Limb (tissue), 2 donors: ENCODE measurements at regions not wholly inside any gene's neighbourhood (a gene's known extent, or its start where the extent isn't known, plus 50 kb on each side); places are given as distances from the start of the nearest gene placed in this dataset.
"Not testable (repeated sequence)": the region's sequence is repeated elsewhere in the genome, so short reads cannot be mapped to it uniquely, and the experiment has no call there.

ENCODE experiments used
- DNase-seq, 2 donors: peaks; one replicate each; pipeline ENCODE4 v3.0.0-alpha.2; 2016; ENCODE audit errors: extremely low spot score in 2 of 2

DNA sequence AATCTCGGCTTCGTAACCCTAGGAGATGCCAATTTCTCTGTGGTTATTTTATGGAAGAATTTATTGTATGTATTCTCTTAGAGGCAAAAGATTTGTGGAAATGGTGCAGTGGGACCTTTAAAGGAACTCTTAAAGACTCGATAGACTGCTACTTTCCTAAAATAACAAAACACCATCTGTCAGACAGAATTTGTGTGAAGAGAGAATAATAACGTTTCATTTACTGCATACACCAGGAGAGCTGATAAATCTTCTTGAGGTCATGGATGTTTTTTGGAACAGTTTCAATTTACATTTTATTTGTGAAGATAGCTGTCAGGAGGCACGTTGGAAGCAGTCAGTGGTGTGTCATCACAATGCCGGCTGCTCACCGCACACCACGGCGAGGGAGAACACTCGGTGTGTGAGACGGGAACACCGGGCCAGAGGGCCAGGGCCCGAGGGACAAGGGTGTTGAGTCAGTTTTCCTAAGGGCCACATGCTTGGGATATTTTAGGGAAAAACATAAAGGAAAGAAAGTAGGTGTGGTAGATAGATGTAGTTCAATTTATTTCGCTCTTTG is 1681.0 kb upstream of the DDX18 start:
- peak; percentile 10 to 32 for DNase-seq

DNA sequence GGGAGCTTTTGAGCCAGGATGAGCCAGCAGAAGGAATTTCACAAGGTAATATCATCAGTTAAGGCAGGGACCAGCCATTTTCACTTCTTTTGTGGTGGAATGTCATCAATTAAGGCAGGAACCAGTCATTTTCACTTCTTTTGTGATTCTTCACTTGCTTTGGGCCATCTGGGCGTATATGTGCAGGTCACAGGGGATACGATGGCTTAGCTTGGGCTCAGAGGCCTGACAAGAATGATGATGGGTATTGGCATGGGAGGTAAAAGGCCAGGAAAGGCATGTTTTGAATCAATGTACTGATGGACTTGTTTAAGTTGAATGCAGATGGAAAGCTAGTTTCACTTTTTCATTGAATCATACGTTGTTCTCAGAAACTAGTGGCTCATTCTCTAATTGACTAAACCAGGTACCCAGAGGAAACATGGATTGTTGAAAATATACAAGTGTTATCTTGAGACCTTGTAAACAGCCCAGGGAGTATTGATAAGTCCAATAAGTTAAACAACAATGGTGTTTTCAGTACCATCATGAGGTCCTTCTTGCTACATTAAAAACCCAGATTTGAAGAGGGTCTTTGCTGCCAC is 1672.5 kb upstream of the DDX18 start:
- no peak for DNase-seq

DNA sequence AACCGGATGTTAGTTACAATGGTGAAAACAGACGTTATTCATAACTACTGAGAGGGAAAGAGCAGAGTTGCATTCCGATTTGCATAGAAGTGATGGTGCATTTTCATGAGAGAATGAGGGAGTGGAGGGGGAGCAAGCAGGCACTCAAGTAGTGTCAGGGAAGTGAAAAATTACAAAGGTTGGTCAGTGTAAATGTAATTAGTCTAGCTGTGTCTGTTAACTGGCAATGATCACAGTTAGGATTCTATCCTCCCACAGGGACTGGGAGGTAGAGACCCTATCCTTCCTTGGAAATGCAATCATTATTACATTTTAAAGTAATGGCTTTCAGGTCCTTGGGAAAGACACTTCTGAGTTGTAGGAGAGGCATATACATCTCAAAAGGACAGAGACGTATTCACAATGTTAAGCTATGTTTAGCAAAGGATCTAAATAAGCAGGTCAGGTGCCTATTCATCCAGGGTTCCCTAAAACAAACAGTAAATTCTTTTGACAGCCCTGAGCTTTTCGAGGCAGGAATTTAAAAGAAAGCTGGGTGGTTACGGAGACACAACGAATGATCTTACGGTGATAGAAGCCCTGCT is 1671.8 kb upstream of the DDX18 start:
- no peak for DNase-seq

DNA sequence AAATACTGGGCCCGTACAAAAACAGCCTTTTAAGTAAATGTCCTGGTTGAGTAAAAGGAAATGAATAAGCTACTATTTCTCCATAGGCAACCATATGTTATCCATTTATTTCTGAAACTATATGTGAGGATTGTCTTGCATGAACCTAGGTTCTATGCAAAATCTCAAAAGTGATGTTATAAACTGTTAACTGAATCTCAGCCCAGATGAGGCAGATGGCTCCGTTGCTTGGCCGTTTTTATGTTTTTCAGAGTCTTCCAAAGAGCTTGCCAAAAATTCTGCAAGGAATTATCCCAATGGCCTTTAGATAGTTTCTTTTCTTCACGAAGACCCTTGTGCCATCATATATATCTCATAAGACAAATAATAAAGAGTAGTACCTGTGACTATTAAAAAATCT is 1669.5 kb upstream of the DDX18 start:
- DNase-seq: no peak

DNA sequence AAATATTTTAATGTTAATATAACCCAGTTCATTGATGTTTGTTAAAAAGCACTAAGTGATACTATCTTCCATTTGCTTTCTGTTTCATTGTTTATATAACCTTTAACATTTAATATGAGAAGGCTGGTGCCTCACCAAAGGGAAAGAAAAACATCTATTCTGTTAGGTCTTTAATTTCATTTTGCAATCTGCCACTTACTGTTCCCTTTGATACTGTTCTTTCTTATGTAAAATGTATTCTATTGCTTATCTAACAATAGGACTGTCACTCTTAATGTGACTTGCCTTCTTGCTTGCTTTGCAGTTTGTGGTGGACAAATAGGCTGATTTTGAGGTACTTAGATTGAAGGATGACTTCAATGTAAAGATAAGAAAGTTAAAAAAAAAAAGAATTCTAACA is 1666.1 kb upstream of the DDX18 start:
- no peak for DNase-seq

DNA sequence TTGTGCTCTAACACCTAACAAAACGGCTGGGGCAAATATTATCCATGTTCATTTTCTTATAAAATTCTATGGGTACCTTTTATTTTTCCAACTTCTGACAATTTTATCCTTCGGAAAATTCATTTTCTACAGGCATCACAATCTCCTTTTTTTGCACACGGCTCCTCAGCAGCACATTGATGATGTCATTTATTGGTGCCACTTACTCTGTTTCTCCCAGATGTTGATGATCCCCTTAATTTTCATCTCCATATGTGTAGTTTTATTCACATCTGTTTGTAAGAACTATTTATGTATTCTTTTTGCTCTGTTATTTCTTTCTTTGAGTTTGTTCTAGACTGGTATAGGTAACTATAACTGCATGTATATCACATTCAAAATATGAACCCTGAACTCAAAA is 1660.8 kb upstream of the DDX18 start:
- no peak for DNase-seq

DNA sequence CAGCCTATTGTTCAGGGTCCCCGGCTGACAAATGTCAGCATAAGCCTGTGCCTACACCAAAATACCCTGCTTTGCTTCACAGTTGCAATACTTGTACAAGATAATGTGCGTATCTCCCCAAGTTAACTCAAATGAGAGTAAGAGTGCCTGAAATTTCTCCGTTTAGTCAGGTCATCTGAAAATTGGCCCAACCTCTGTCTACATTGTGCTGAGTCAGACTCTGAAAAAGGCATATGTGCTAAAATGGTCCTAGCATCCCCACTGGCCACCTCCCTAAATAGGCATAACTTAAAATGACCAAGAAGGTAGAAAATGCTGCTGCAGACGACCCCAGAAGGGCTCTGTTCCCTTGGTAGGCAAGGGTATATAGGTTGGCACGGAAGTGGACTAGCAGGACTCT is 1653.8 kb upstream of the DDX18 start:
- no peak for DNase-seq

DNA sequence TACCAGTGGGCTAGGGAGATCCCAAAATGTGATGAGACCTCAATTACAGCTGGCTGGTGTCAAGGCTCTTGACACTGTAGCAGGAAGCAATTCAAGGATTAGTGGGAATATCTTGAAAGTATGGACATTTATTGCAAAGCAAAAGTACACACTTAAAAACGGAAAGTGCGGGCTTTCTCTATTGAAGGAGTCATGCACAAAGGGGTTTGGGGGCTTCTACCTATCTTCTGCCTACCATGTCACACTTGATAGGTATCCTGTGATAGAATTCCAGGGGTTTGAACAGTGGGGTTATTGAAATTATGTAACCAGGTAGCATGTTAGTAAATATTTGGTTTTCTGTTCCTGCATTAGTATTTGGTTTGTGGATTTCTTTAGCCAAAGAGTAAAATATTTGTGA is 1652.1 kb upstream of the DDX18 start:
- DNase-seq: no peak

DNA sequence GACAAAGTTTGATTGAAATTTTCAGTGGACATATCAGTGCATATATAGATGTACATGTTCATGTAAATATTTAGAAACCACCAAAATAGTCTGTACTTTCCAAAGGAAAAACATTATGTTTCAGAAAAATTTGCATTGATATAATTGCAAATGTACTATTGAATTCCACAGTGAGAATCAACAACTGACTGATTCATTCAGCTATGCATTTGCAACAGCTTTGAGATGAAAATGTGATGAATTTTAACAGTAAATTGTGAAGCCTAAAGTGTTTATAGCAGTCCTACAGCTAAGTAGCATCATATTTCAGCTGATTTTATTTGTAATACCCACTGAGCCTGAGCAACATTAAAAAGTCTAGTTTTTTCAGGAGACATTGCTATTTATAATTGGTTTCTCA is 1647.4 kb upstream of the DDX18 start:
- DNase-seq: no peak

DNA sequence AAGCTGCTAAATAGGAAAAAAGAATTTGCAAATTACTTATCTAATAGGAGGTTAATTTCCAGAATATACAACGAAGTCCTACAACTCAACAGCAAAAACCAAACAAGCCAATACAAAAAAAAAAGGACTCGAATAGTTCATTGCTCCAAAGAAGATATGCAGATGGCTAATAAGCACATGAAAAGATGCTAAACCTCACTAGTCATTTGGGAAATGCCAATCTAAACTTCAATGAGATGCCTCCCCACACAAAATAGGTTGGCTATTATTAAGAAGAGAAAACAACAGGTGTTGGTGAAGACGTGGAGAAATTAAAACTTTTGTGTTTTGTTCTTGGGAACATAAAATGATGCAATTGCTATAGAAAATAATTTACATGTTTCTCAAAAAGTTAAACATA is 1634.4 kb upstream of the DDX18 start:
- DNase-seq: no peak

DNA sequence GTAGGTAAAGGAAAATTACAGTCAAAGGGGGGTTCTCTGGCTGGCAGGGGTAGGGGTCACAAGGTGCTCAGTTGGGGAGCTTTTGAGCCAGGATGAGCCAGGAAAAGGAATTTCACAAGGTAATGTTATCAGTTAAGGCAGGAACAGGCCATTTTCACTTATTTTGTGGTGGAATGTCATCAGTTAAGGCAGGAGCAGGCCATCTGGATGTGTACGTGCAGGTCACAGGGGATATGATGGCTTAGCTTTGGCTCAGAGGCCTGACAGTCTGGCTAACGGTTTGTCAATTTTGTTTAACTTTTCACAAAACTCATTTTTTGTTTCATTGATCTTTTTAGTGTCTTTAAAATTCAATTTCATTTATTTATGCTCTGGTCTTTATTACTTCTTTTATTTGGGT is 1623.8 kb upstream of the DDX18 start:
- DNase-seq: not testable (repeated sequence)

DNA sequence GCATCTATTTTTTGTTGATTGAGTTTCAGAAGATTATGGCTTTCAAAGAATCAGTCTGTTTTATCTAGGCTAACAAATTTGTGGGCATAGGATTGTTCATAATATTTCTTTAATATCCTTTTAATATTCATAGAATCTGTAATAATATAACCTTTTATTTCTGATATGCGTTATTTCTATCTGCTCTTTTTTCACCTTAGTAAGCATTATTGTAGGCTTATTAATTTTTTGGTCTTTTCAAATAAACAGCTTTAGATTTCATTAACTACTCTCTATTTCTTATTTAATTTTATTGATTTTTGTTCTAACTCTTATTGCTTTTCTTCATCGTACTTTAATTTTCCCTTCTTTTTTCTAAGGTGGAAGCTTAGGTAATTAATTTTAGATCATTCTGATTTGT is 1614.4 kb upstream of the DDX18 start:
- no peak for DNase-seq

DNA sequence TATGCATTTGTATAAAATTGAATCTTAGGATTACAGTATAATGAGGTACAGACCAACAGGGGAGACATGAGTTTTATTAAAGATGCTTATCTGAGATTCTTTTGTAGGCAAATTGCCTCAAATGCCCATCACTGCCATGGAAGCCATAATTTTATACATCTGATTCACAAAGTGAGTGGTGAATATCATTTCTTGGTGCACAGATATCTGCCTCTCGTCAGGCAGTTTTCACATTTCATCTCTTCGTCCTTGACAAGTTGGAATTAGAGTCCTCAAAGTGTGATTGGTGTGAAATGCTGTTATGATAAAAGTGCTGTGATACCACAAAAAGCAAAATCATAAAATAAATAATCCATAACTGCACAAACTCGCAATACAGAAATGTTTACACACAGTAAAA is 1602.8 kb upstream of the DDX18 start:
- no peak for DNase-seq

DNA sequence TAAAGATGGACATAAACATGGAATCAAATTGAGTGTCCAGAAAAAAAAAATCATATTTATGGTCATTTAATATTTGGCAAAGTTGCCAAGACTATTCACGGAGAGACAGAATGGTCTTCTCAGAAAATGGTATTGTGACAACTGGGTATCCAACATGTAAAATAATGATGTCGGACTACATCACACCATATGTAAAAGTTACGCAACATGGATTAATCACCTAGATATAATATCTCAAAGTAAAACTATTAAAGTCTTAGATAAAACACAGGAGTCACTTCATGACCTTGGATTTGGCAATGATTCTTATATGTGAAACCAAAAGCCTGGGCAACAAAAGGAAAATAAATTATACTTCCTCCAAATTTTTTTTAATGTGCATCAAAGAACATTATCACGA is 1591.7 kb upstream of the DDX18 start:
- no peak for DNase-seq

DNA sequence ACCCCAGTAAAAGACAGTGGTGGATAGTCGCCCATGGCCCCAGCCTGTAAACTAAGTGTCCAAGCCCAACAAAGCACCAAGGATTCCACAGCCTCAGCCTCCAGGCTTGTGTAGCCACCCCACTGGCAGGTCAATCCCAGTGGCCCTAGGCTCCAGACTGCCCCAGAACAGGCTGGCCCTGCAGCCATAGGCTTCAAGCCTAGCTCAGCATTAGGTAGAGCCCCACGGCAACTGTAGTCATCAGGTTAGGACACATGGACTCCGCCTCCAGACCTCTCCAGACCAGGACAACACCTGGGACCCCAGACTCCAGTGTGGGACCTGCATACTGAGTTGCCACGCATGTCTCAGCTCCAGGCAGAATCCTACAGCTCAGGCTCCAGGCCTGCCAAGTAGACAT is 1590.6 kb upstream of the DDX18 start:
- no peak for DNase-seq

DNA sequence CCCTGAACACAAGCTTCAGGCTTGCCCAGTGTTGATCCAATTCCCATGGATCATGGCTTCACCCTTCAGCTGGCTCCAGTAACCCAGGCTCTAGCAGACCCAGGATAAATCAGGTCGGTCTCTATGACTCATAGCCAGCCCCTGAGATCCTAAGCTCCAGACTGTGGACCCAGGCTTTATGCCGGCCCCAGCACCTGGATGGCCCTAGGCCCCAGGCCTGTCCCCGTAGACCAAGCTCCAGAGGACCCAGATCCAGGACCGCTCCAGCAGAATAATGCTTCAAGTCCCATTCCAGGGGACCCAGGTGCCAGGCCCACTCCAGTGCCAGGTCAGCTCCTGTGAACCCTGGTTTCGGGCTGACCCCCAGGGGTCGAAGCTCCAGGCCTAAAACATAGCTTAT is 1589.9 kb upstream of the DDX18 start:
- DNase-seq: no peak

DNA sequence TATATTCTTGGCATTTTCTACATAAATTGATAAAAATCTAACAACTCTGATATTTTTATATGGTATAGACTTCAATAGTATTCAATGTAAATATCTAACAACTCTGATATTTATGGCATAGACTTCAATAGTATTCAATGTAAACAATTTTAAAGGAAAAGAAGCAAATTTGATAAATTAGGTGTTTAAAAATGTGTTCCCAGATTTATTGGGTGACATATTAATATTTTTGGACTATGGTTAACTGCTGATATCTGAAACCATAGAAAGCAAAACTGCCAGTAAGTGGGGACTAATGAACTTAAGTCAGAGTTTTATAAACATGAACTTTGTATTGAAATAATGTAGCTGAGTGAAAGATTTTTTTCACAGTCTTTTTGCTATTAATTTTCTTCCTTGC is 1576.0 kb upstream of the DDX18 start:
- DNase-seq: no peak

DNA sequence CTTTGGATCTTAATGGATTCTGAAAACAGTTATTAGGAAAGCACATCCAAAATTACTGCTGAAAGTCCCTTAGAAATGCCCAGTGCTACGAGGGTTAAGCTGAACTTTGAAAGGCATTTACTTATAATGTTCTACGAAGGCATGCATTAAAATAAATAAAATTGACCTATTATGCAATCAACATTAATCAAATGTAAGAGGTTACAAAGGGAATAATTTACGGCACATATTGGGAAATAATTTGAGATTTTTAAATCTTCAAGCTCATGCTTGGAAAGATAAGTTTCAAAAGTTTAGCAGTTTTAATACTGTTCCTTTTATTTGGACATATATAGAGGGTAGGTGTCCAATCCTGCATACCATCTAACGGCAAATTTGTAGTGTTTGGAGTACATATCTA is 1564.1 kb upstream of the DDX18 start:
- no peak for DNase-seq

DNA sequence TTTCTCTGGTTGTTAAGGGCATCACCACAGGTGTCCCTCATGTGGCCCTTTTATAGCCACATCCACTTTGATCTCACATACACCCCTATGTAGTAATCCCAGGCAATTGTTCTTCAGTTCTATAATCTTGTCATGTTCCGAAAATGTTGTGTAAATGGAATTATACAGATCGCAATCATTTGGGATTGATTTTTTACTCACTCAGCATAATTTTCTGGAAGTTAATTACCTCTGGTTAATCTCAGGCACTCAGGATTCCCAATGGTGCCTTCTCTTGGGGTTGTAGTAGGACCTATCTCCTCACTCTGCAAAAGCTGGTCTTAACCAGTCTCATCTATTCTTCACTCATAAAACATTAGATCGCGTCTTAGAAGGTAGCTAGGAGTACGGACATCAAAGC is 1549.6 kb upstream of the DDX18 start:
- DNase-seq: no peak

DNA sequence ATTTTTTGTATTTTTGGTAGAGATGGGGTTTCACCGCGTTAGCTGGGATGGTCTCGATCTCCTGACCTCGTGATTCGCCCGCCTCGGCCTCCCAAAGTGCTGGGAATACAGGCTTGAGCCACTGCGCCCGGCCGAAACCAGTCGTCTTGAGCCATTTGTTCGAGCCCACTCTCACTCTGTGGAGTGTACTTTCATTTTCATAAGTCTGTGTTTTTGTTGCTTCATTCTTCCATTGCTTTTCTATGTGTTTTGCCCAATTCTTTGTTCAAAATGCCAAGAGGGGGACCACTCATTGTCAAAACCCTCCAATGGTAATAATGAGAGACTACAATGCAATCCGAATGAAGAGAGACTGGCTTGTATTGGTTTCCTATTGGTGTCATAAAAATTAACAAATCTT is 1545.5 kb upstream of the DDX18 start:
- DNase-seq: no peak

DNA sequence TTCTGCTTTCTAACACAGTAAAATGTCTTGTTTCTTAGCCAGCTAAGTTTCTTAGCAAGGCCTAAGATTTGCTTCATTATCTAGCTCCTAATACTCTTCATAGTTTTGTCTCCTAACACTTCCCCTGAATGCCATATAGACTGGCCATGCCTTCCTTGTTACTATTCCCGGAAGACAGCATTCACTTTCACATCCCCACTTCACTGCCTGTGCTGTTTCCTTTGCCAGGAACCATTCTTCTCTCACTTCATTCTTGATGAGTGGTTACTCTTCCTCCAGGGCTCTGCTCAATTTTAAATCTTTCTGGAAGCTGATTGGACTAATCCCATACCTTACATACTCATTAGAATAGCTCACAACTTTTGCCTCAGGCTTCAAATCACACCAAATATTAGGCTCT is 1510.2 kb upstream of the DDX18 start:
- no peak for DNase-seq

DNA sequence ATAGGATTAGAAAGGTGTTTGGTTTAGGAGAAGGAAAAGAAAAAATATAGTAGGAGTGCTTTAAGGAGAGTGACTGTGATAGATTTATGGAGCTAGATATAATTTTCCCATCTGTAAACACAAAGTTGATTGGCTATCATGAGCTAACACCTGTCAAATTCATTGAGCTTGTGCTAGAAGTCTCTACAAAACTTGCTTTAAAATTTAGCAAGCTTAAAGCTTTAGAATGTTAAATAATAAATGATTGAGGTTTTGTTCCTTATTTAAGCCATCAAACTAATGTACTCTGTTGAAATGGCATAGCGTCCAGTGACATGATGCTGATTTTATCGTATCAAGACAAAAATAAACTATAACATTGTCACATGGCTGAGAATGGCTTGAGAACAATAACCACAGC is 1497.4 kb upstream of the DDX18 start:
- DNase-seq: no peak

DNA sequence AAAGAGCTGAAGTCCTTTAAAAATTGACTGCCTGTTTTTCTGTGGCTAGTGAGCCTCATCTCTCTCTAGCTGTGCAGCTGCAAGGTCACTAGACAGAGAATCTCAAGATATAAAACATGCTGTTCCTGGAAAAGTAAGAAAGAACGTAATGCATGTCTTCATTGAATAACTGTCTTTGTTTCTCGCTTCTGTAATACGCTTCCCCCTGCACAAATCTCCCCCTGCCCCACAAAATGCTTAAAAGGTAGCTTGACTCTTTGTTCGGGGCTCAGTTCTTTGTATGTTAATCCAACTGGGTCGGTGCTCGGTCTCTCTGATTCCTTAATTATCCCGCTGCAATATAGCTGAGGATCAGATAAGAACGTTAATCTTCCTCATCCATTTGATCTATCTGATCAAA is 1495.9 kb upstream of the DDX18 start:
- not testable (repeated sequence) for DNase-seq

DNA sequence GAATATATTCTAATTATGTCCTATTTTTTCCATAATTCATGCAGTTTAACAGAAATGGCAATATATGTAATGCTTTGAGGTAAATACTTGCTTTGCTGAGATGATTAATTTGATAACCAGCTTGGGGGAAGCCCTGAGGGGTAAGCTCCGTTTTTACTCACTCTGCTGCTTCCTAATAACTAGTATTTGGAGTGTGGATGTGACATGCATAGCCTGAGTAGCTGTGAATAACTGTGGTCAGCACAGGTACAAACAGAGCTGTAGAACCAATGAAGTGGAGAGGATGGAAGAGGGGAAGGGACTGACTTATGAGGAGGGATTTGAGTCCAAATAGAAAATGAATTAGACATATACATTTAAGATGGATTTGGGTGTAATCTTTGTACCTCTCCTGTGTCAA is 1495.5 kb upstream of the DDX18 start:
- no peak for DNase-seq
